OCI-LY7 (cell line): ENCODE measurements at regions not wholly inside any gene's neighbourhood (a gene's known extent, or its start where the extent isn't known, plus 50 kb on each side); places are given as distances from the start of the nearest gene placed in this dataset.
"Not testable (repeated sequence)": the region's sequence is repeated elsewhere in the genome, so short reads cannot be mapped to it uniquely, and the experiment has no call there.

Experiments
- BruUV-seq: library from RNA; stranded (reverse); fragments of 400-500 nt; replicated peaks from 2 replicates; lab custom pipeline; 2021; lab: Mats Ljungman, UMichigan
- CTCF ChIA-PET: fragments of 300-600 bp; sonication (Branson Sonifier 250); formaldehyde crosslinking; loops from one replicate; lab custom pipeline; 2022; ENCODE audit warnings: antibody characterized with exemption; ENCODE audit not compliant: unreplicated experiment; lab: Charles Lee
- POLR2A ChIA-PET: fragments of 300-600 bp; sonication (Branson Sonifier 250); formaldehyde crosslinking; loops from one replicate; lab custom pipeline; 2022; ENCODE audit warnings: antibody characterized with exemption; lab: Charles Lee
- DNase-seq: peaks from one replicate; pipeline ENCODE4 v3.0.0-alpha.2; 2015; ENCODE audit warnings: low spot score
- H2AFZ ChIP-seq: fragments of 200-600 bp; sonication (generic), shearing (Covaris generic); 2 replicates; pipeline ENCODE4 v1.6.1; 2014; ENCODE audit warnings: mild to moderate bottlenecking, antibody characterized with exemption, low read length, moderate library complexity
- H3K27ac ChIP-seq: fragments of 200-600 bp; sonication (generic); 2 replicates; pipeline ENCODE4 v1.5.1; 2014; ENCODE audit warnings: mixed run types, low read depth, mild to moderate bottlenecking, moderate library complexity, low read length, inconsistent platforms; ENCODE audit not compliant: poor library complexity, severe bottlenecking
- H3K36me3 ChIP-seq: fragments of 200-600 bp; sonication (generic); 2 replicates; pipeline ENCODE4 v1.6.1; 2014; ENCODE audit warnings: mild to moderate bottlenecking, antibody characterized with exemption, low read length, moderate library complexity, mixed read lengths; ENCODE audit not compliant: insufficient read depth
- H3K4me1 ChIP-seq: fragments of 200-600 bp; sonication (generic); 2 replicates; pipeline ENCODE4 v1.5.1; 2014; ENCODE audit warnings: mild to moderate bottlenecking, low read length; ENCODE audit not compliant: insufficient read depth, poor library complexity, severe bottlenecking
- H3K4me2 ChIP-seq: fragments of 200-600 bp; sonication (generic); 2 replicates; pipeline ENCODE4 v1.6.1; 2014; ENCODE audit warnings: mild to moderate bottlenecking, low read length
- H3K4me3 ChIP-seq: fragments of 200-600 bp; sonication (generic); 2 replicates; pipeline ENCODE4 v1.5.1; 2014; ENCODE audit warnings: mild to moderate bottlenecking, low read depth, low read length; ENCODE audit not compliant: poor library complexity, severe bottlenecking
- H3K79me2 ChIP-seq: fragments of 200-600 bp; sonication (generic); 2 replicates; pipeline ENCODE4 v1.6.1; 2016; ENCODE audit warnings: low read depth, mild to moderate bottlenecking, low read length, moderate library complexity, mixed read lengths; ENCODE audit not compliant: insufficient read depth
- H3K9me2 ChIP-seq: fragments of 200-600 bp; sonication (generic); 2 replicates; pipeline ENCODE4 v1.6.1; 2016; ENCODE audit warnings: mild to moderate bottlenecking, low read length, mixed read lengths; ENCODE audit not compliant: insufficient read depth
- H3K9me3 ChIP-seq: fragments of 200-600 bp; sonication (generic); 2 replicates; pipeline ENCODE4 v1.6.1; 2014; ENCODE audit warnings: mild to moderate bottlenecking, mixed run types, low read length, mixed read lengths
- H4K20me1 ChIP-seq: fragments of 200-600 bp; sonication (generic); 2 replicates; pipeline ENCODE4 v1.6.1; 2014; ENCODE audit warnings: mild to moderate bottlenecking, antibody characterized with exemption, low read length, moderate library complexity, mixed read lengths; ENCODE audit not compliant: insufficient read depth
- EZH2phosphoT487 ChIP-seq: fragments of 200-600 bp; sonication (generic); IDR thresholded peaks from 2 replicates; pipeline ENCODE4 v1.6.1; 2018; ENCODE audit warnings: low read depth, borderline replicate concordance, mild to moderate bottlenecking, mixed run types, antibody characterized with exemption, low read length, moderate library complexity, mixed read lengths
- intact Hi-C: fragments of 100-400 bp; cut with micrococcal nuclease; formaldehyde crosslinking; loops from one replicate; pipeline ENCODE4 v1.10.0; 2022; ENCODE audit not compliant: unreplicated experiment
- TF ChIP-seq, protein P1 (sequence below): fragments of 200-600 bp; sonication (generic); conservative IDR thresholded peaks from 2 replicates; pipeline ENCODE4 v1.5.1; 2014; ENCODE audit warnings: mild to moderate bottlenecking, antibody characterized with exemption, low read length, moderate library complexity, mixed read lengths

DNA sequence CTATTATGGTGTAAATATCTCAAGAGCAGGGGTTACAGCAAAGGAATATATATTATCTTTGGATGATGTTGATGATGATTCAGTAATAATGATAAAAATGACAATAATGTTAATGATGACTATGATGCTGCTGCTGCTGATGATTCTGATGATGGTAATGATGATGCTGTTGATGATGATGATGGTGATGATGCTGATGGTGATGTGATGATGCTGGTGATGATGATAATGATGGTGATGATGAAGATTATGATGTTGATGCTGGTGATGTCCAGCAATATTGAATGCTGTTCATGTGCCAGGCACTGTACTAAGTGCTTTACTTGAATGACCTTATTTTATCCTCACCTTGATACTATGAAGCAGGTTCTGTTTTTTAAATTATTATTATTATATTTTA lies 226.0 kb upstream of the ANKH start:
- Histone ChIP-seq H3K36me3 (no peaks in the 10 kb centered on the region), H2AFZ (no peak overlapping the region), H3K9me3 (no peaks in the 10 kb centered on the region), H3K4me2 (no peak overlapping the region), H3K9me2 (no peaks in the 10 kb centered on the region), H3K4me1 (no peaks in the 10 kb centered on the region), H3K27ac (no peak overlapping the region), H4K20me1 (no peaks in the 10 kb centered on the region), H3K79me2 (no peaks in the 10 kb centered on the region), H3K4me3 (no peak overlapping the region)
- CTCF ChIA-PET = no interaction called here
- no peak for DNase-seq
- TF ChIP-seq, protein P1, sequence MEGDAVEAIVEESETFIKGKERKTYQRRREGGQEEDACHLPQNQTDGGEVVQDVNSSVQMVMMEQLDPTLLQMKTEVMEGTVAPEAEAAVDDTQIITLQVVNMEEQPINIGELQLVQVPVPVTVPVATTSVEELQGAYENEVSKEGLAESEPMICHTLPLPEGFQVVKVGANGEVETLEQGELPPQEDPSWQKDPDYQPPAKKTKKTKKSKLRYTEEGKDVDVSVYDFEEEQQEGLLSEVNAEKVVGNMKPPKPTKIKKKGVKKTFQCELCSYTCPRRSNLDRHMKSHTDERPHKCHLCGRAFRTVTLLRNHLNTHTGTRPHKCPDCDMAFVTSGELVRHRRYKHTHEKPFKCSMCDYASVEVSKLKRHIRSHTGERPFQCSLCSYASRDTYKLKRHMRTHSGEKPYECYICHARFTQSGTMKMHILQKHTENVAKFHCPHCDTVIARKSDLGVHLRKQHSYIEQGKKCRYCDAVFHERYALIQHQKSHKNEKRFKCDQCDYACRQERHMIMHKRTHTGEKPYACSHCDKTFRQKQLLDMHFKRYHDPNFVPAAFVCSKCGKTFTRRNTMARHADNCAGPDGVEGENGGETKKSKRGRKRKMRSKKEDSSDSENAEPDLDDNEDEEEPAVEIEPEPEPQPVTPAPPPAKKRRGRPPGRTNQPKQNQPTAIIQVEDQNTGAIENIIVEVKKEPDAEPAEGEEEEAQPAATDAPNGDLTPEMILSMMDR = no peak
- TF ChIP-seq EZH2phosphoT487 = no peak
- BruUV-seq = no TSS peak
- POLR2A ChIA-PET = no interaction called here
- intact Hi-C loops = no loop called here

DNA sequence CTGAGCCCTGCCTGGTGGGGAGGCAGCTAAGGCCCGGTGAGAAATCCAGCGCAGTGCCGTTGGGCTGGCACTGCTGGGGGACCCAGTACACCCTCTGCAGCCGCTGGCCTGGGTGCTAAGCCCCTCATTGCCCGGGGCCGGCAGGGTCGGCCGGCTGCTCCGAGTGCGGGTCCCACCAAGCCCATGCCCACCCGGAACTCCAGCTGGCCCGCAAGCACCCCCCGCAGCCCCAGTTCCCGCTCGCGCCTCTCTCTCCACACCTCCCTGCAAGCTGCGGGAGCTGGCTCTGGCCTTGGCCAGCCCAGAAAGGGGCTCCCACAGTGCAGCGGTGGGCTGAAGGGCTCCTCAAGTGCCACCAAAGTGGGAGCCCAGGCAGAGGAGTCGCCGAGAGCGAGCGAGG lies 225.1 kb upstream of the ANKH start:
- H3K9me2 ChIP-seq, H4K20me1 ChIP-seq, H3K4me2 ChIP-seq, DNase-seq, H2AFZ ChIP-seq, H3K36me3 ChIP-seq, BruUV-seq, H3K9me3 ChIP-seq, intact Hi-C loops, H3K4me1 ChIP-seq, H3K79me2 ChIP-seq, H3K4me3 ChIP-seq, POLR2A ChIA-PET, H3K27ac ChIP-seq, CTCF ChIA-PET: not testable (repeated sequence)

DNA sequence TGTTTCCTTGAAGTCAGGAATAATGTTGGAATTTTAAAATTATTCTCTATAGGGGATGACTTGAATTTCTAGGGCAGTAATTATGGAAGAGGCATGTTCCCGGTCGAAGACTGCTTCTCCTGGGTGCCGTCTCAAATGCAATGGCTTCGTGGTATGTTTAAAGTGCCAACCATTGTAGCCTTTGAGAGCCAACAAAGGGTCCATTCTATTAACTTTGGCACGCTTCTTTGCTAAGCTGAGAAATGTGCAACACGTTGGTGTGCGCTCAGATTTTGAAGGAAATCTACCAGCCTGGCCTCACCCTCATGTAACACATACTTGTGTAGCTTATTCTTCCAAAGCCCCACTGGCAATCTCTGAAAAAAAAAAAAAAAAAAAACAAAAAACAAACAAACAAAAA lies 221.2 kb upstream of the ANKH start:
- H3K27ac ChIP-seq = no peak overlapping the region
- no peaks in the 10 kb centered on the region for H3K9me2 ChIP-seq
- ChIA-PET CTCF (no interaction called here), POLR2A (interaction anchor here (0.6 to 0.7 kb wide), 2 partner anchors 31 to 260 kb away, joined by 3 read pairs; no protein-coding TSS in a partner anchor)
- BruUV-seq = no TSS peak
- no peak for DNase-seq
- no peaks in the 10 kb centered on the region for H3K79me2 ChIP-seq
- TF ChIP-seq EZH2phosphoT487 = no peak
- TF ChIP-seq, protein P1 = no peak
- no peaks in the 10 kb centered on the region for H3K4me1 ChIP-seq
- intact Hi-C loops = no loop called here
- H3K4me2 ChIP-seq = no peak overlapping the region
- no peak overlapping the region for H3K4me3 ChIP-seq
- H2AFZ ChIP-seq = no peak overlapping the region
- no peaks in the 10 kb centered on the region for H3K9me3 ChIP-seq
- no peaks in the 10 kb centered on the region for H3K36me3 ChIP-seq
- H4K20me1 ChIP-seq = no peaks in the 10 kb centered on the region
